ENCODE measurements at regions not wholly inside any gene's neighbourhood (a gene's known extent, or its start where the extent isn't known, plus 50 kb on each side); places are given as distances from the start of the nearest gene placed in this dataset.

GRCh38 chr21:22244516-22244915 is 1246.3 kb downstream of the NCAM2 start:
- TF ChIP-seq CTCF (conservative IDR thresholded peaks at IDR 0.05) = no peak
- TF ChIP-seq EZH2 (IDR thresholded peaks at IDR 0.05; ENCODE audit: low read depth) = no peak
